Stomach (tissue), 4 donors: ENCODE measurements at regions not wholly inside any gene's neighbourhood (a gene's known extent, or its start where the extent isn't known, plus 50 kb on each side); places are given as distances from the start of the nearest gene placed in this dataset.

Experiments used
- CTCF ChIP-seq, 7 experiments: fragments of 450-650 bp in 4 of 7; fragments of 200-600 bp in 3 of 7; sonication (generic) in 3 of 7; IDR thresholded peaks; one replicate each; pipeline ENCODE4 v1.5.1; 2016 to 2019; ENCODE audit warnings: antibody characterized with exemption in 7 of 7, control low read depth in 2 of 7, mild to moderate bottlenecking in 1 of 7
- EP300 ChIP-seq: sonication (generic); formaldehyde crosslinking; IDR thresholded peaks from one replicate; pipeline ENCODE4 v1.6.1; 2017; ENCODE audit warnings: antibody characterized with exemption
- POLR2A ChIP-seq, 4 donors: fragments of 450-650 bp; IDR thresholded peaks; one replicate each; pipeline ENCODE4 v1.6.1; 2016; ENCODE audit warnings: antibody characterized with exemption in 4 of 4, control low read depth in 2 of 4, mild to moderate bottlenecking in 1 of 4, moderate library complexity in 1 of 4
- POLR2AphosphoS5 ChIP-seq, 3 donors: sonication (generic); formaldehyde crosslinking; IDR thresholded peaks; one replicate each; pipeline ENCODE4 v1.6.1; 2016; ENCODE audit warnings: antibody characterized with exemption in 3 of 3

GRCh38 chr1:173411835-173412742 lies 65.0 kb upstream of the PRDX6 start:
- TF ChIP-seq EP300 (no peak), CTCF (IDR thresholded peaks at IDR 0.05) (no peak), POLR2A (IDR thresholded peaks at IDR 0.05) (no peak), POLR2AphosphoS5 (IDR thresholded peaks at IDR 0.05) (no peak)
